Right forelimb (tissue), 1 donor: ENCODE measurements at regions not wholly inside any gene's neighbourhood (a gene's known extent, or its start where the extent isn't known, plus 50 kb on each side); places are given as distances from the start of the nearest gene placed in this dataset.
"Not testable (repeated sequence)": the region's sequence is repeated elsewhere in the genome, so short reads cannot be mapped to it uniquely, and the experiment has no call there.

Source experiments
- DNase-seq: peaks from one replicate; pipeline ENCODE4 v3.0.0-alpha.2; 2018

DNA sequence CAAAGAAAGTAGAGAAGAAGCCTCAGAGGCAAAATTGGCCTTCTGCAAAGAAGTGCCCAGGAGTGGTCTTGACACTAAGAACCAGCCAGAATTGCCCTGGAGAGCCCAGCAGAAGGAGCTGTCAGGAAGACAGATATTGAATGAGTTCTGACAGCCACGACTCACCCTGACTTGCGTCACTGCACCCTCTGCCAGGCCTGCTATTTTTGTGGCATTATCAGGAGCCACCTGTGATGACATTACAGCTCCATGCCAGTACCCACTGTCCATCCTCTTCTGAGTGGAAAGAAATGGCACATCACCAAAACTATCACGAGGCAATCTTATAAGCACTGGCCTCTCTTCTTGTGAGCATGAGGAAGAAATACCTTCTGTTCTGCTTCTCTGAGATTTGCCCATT lies 67.7 kb downstream of the SMIM20 start:
- no peak for DNase-seq

DNA sequence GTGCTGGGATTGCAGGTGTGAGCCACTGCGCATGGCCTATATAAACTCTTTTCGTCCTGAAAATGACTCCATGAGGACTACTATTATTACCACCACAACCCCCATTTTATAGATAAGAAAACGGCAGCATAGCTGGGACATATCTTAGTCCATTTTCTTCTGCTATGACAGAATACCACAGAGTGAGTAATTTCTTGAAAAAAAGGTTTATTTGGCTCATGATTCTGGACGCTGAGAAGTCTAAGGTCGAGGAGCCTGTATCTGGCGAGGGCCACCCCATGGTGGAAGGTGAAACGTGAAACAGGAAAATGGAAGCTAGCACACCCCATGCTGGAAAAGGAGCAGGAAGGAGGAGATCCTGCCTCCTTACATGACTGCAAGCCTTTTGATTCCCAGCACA lies 68.9 kb downstream of the SMIM20 start:
- no peak for DNase-seq

DNA sequence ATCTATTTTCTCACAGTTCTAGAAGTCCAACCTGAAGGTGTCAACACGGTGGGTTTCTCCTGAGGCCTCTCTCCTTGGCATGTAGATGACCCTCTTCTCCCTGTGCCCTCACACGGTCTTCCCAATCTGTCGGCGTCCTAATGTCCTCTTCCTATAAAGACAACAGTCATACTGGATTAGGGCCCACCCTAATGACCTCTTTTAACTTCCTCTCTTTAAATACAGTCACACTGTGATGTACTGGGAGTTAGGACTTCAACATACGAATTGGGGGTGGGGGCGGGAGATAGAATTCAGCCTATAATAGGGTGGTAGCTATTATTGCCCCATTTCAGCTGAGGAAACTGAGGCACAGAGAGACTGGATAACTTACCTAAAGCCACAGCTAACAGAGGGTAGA lies 70.2 kb downstream of the SMIM20 start:
- no peak for DNase-seq

DNA sequence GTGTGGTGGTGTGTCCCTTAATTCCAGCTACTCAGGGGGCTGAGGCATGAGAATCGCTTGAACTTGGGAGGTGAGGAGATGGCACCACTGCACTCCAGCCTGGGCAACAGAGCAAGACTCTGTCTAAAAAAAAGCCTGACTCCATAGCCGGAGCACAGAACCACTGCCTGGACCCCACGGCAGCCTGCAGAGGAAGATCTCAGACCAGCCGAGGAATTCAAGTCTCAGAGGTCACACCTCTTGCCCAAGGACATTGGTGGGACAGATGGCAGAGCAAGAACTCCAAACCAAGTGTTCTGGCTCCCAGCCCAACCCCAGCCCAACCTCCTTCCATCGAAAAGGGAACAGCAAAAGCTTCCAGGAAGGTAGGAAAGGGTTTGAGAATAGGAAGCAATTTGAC lies 70.8 kb downstream of the SMIM20 start:
- DNase-seq: no peak

DNA sequence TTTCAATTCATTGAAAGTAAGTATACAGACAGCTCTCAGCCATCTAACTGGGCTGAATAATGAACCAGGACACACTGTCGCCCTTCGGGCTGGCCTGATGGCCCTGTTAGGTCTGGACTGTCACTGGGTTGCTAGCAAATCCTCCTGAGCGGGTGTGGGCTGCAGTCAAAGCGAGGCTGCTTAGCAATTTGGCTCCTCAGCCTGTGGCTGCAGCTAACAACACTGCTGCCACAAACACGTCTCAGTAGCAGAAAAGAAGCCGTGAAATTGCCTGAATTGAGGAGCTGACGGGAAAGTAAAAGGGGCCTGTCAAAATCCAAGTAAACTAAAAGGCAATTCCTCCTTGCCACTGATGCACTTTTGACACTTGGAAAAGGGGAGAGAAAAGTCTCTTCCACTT lies 72.8 kb downstream of the SMIM20 start:
- no peak for DNase-seq

DNA sequence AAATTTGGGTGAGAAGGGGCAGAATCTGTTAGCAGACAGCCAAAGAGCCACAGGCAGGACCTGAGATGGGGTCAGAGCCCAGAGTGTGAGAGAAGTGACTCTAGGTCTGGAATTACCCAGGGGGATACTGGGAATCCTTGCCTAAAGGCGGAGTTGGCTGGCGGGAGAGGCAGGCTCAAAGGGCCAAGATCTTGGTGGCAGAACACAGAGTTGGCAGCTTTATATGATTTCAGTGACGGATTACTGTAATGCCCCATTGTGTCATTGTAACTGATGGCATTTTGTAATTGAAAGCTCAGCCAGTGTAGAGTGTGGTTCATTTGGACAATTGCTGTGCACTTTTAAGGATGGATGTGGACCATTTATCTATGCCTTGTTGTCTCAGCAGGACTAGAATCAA lies 77.3 kb downstream of the SMIM20 start:
- peak; percentile 3 for DNase-seq

DNA sequence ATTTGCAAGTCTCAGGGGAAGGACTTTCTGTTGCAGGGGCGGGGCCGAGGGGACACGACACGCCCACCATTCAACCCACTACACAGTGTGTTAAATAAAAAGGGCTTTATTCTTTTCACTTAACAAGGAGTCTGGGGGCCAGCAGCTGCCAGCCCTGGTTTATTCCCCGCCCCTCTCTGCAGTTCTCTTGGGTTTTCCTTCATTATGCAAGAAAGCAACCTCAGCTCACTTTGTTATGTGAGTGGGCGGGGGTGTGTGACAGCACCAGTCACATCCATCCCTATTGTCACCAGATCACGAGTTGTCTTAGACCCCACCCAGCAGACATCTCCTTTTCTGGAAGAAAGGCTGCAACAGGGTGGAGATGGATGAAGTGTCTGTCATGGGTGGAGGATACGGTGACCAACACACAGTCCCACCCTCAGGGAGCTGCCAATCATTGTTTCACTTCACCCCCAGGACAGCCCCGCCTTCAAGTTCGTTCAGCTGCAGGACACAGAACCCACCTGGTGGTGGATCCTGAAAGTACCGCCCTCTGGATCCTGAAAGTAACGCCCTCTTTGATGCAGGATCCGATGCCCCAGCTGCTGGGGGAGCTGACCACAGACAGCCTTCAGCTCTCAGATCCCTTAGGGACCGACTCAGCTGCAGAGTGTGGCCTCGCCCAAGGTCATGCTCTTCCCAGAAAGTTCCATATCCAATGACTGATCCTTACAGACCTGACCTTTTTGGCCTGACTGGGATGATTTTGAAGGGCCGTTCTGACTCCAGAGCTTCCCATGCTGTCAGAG lies 79.6 kb downstream of the SMIM20 start:
- peak; percentile 43 for DNase-seq

DNA sequence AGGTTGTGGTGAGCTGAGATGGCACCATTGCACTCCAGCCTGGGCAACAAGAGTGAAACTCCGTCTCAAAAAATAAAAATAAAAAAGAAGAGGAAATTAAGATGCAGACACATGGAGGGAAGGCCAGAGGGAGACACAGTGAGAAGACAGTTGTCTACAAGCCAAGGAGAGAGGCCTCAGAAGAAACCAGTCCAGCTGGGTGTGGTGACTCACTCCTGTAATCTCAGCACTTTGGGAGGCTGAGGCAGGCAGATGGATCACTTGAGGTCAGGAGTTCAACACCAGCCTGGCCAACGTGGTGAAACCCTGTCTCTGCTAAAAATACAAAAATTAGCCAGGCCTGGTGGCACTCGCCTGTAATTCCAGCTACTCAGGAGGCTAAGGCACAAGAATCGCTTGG lies 80.6 kb downstream of the SMIM20 start:
- peak; percentile 12 for DNase-seq

DNA sequence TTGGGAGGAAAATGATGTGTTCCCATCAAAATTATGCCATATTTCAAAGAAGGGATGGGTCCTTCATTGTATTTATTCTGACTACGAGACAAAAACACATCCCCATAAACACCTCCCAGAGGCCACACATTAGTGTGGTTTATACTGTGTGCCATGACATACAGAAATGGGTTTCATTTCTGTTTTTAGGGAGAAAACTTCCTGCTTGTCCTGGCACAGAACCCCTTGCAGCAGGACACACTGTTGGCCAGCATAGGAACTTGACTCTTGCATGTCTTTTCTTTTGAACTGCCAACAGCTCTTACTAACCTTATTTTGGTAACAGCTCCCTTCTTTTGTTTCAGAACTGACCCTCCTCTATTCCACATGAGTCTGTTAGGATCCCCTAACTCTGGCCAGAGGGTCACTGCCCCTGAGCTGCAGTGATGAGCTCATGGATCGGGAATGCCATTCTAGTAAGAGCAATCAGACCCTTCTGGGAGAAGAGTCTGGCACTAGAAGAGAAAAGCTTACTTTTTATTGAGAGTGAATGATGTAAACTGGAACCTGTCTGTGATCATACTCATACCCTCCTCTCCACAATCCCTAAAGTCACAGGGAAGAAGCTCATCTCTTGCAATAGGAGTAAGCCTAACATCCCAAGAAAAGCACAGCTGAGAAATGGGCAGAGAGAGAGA lies 86.4 kb downstream of the SMIM20 start:
- DNase-seq: peak; percentile 28

DNA sequence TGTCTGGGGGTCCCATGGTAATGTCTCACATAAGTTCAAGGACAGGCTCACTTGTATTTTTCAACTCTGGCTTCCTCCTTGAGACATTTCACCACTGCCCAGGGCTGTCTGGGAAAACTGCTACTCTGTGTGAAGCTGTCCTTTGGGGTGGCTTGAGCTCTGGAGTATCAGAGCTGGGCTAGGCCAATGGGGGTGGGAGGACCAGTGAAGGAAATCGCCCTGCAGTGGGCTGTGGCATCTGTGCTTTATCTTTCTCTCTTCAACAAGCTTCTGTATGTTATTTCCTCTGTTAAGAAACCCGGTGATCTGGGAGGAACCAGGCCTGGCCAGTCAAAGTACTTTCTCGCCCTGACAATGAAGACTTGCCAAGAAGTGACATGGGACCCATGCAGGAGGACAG lies 87.4 kb downstream of the SMIM20 start:
- peak; percentile 22 for DNase-seq

DNA sequence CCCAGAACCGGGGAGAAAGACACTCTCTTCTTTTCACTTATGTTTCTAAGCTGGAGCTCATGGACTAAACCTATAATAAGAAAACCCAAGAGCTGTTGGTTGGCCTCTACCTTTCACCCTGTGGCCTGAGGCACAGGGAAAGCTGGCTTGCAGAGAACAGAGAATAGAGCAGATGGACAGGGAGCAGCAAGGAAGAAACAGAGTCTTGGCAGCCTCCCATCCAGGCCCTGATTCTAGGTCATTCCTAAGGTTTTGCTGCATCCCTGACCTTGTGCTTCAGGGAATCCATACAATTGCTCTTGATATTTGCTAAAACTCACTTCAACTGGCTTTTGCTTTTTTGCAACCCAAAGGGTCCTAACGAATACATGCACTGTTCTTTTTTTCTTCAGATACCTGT lies 87.8 kb downstream of the SMIM20 start:
- peak; percentile 20 for DNase-seq

DNA sequence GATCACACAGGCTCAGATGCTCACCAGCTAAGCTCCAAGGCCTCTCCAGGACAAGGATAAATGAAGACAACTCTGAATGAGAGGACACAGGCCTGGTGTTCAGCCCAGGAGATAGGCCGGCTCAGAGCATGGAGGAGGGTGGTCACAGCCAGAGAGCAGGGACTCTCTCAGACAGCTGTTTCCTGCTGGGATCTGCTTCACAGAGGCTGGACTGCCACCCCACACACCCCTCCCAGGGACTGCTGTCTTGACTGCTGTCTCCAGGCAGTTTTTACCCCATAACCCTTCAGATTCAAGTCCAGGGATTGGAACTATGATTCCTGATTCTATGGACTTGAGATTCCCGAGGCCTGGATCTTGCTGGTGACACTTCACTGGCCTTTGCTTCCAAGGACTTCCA lies 89.0 kb downstream of the SMIM20 start:
- DNase-seq: peak; percentile 19

DNA sequence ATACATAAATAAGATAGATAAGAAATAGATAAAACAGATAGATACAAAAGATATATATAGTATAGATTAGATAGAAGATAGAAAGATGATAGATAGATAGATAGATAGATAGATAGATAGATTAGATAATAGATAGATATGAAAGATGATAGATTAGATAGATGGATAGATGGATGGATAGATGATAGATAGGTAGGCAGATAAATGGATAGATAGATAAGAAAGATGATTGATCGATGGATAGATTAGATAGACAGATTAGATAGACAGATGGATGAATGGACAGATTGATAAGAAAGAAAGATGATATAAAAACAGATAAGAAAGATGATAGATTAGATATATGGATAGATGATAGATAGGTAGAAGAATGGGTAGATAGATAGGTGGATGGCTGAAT lies 90.3 kb downstream of the SMIM20 start:
- no peak for DNase-seq

DNA sequence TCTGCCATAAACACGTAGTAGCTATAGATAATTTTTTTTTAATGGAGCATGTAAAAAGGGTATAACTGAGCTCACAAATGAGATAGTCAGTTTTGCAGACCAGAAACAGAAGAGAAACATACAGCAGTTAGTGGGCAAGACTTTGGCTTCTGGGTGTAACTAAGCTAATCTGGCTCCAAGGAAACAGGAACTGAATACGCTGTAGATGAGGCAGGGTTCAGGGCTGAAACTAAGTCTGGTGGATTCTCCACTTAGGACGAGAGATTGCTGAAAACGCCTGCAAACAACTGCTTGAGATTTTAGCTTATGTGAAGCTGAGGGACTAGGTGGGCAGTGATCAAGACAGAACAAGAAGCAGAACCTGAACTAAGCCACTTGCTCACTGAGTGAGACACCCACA lies 91.7 kb downstream of the SMIM20 start:
- peak; percentile 17 for DNase-seq

DNA sequence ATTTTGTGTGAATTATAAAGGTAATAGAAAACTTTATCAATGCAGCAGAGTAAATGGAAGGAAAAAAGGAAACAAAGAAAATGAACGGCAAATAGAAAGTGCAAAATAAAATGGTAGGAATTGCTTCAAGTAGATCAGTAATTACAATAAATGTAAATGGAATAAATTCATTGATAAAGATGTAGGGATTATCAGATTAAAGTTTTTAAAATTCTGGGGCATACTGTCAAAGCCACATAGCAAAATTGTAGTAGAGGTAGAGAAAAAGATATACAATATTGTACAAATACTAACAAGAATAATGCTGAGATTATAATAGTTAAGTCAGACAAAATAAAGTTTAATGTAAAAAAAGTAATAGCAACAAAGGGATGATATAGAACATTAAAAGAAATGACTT lies 94.7 kb downstream of the SMIM20 start:
- DNase-seq: no peak

DNA sequence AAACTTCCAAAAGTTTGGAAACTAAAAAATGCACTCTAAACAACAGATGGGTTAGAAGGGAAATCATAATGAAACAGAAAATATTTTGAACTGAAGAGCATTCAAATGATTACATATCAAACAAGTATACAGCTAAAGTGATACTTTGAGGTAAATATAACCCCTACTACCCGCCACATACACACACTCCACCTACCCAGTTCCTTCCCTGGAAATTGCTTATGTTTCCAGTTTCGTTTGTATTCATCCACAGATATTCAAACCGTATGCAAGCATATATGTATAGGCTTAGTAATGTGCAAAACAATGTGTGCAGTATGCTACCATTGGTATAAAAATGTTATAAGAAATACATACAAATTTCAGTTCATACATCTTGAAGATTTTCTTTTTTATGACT lies 95.5 kb downstream of the SMIM20 start:
- DNase-seq: no peak

DNA sequence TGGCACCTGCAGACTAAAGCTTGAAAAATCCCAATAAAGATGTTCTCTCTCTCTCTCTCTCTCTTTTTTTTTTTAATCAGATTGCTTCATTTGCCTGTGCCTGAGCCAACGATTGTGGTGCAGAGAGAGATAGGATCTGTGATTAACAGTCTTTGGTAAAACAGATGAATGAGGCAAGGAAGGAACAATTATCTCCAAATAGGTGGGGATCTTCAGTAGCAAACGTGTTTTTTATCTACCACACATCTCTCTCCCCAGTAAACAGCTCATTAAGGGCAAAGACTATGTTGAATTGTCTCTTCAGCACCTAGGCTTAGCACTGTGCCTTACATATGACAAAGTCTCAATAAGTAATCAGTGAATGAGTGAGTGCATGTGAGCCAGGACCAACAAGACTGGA lies 96.3 kb downstream of the SMIM20 start:
- DNase-seq: peak; percentile 30

DNA sequence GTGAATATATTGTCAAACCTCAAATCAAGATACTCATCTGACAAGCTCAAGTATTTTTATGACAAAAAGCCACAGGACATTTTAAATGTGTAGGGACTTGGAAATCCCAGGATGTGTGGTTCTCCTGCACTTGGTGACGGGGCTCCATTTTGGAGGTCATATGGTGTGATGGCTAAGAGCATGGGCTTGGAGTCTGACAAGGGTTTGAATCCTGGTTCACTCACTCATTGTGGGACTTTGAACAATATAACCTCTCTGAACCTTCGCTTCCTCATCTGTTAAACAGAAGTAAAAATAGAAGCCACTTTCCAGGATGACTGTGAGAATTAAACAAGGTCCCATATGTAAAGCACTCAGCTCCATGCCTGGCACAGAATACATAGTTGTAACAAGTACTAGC lies 99.6 kb downstream of the SMIM20 start:
- DNase-seq: peak; percentile 23

DNA sequence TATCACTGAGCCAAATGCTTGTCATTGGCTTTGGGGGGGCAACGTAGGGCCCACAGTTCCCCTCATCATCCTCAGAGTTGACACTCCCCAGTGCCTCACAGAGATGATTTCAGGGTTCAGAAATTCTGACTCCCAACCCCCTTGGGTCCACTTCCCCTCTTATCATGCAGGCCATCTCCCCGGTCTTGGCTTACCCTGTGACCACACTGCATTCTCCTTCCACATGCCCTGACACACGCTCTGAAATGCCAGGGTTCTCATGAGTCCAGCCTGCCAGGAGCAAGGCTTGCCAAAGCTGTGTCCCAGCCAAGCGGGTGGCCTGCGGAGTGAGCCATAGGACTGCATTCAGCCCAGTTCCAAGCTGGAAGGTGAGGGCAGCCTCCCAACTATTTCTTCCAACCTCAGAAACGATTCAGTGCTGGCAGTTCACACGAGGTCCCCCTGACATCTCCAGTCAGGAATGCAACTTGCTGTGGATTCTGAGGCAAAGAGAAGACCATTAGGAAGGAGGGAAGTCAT lies 101.2 kb downstream of the SMIM20 start:
- peak; percentile 73 for DNase-seq

DNA sequence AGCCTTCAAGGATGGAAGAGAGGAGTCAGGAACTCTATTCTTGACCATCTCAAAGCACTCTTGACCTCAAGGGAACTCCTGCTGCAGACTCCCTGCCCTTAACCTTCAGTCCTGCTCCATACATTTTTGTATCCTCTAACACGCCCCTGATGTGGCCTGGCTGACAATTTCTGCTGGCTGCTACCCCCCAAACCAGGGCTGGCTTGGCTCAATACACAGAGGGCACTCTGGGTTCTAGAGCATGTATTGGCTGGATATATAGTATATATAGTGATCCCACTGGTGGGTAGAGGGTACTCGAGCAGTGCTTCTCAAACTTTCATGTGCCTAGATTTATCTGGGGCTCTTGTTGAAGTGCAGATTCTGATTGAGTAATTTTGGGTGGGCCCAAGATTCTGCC lies 101.9 kb downstream of the SMIM20 start:
- no peak for DNase-seq

DNA sequence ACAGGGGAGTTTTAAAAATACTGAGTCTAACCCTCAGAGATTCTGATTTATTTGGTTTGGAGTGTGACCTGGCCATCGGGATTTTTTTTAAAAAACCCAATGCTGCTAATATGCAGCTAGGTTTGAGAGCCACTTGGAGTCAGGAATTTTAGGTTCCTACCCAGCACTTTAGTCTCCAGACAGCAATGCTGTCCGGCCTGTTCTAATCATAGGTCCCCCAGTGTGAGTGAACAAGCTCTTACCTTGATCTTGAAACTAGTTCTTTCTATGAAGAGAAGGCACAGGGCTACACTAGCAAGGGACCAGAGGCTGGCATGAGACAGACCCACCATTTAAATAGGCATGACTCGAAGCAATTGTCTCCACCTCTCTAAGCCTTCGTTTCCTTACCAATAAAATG lies 103.5 kb downstream of the SMIM20 start:
- no peak for DNase-seq

DNA sequence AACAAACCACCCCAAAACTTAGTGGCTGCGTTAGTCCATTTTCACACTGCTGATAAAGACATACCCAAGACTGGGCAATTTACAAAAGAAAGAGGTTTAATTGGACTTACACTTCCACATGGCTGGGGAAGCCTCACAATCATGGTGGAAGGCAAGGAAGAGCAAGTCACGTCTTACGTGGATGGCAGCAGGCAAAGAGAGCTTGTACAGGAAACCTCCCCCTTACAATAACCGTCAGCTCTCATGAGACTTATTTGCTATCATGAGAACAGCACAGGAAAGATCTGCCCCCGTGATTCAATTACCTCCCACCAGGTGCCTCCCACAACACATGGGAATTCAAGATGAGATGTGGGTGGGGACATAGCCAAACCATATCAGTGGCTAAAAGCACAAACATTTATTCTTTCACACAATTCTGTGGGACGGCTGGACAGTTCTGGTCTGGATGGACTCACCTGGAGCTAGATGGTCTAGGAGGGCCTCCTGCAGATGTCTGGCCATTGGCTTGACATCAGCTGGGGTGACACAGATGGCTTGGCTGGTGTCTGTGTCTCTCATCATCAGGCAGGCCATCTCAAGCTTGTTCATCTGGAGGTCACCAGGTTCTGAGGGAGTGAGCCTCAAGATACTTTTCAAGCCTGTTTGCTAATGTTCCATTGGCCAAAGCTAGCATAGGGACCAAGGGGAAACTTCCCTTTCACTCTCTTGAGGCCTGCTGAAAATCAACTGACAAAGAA lies 104.1 kb downstream of the SMIM20 start:
- not testable (repeated sequence) for DNase-seq

DNA sequence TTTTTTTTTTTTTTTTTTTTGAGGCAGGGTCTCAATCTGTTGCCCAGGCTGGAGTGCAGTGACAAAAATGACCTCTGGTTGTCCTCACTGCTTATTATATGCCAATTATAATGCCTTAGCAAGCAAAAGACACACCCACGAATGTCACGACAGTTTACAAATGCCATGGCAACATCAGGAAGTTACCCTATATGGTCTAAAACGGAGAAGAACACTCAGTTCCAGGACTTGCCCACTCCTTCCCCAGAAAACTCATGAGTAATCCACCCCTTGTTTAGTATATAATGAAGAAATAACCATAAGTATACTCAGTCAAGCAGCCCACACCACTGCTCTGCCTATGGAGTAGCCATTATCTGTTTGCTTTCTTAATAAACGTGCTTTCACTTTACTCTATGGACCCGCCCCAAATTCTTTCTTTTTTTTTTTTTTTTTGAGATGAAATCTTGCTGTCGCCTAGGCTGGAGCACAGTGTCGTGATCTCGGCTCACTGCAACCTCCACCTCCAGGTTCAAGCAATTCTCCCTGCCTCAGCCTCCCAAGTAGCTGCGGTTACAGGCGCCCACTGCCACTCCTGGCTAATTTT lies 106.2 kb downstream of the SMIM20 start:
- DNase-seq: no peak
